ENCODE measurements at regions not wholly inside any gene's neighbourhood (a gene's known extent, or its start where the extent isn't known, plus 50 kb on each side); places are given as distances from the start of the nearest gene placed in this dataset.

- TF ChIP-seq POLR2A (IDR thresholded peaks at IDR 0.05; ENCODE audit: low read length) (no peak), GATA1 (IDR thresholded peaks at IDR 0.05; ENCODE audit: low read depth, low read length) (no peak)
Measured at GRCh38 chr3:190213727-190214126, 93.0 kb upstream of the P3H2 start.
